ENCODE measurements at regions not wholly inside any gene's neighbourhood (a gene's known extent, or its start where the extent isn't known, plus 50 kb on each side); places are given as distances from the start of the nearest gene placed in this dataset.

DNA sequence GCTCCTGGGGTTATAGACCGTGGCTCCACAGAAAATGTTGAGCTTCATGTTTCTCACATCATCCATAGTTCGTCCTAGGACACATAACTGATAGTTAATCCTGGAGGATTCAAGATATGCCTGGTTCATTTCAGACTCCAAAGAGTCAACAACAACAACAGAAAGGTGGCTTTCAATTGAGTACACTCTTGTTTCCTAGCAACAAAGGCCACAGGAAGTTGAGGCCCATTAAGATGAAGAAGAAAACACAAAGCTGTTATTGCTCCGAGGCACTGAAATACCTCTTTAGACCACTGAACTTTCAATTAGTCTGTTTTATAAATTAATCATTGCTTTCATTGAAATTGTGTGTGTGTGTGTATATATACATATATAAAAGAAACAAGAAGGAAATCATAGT, 154.5 kb downstream of the YIPF5 start:
- TF ChIP-seq, protein P1, sequence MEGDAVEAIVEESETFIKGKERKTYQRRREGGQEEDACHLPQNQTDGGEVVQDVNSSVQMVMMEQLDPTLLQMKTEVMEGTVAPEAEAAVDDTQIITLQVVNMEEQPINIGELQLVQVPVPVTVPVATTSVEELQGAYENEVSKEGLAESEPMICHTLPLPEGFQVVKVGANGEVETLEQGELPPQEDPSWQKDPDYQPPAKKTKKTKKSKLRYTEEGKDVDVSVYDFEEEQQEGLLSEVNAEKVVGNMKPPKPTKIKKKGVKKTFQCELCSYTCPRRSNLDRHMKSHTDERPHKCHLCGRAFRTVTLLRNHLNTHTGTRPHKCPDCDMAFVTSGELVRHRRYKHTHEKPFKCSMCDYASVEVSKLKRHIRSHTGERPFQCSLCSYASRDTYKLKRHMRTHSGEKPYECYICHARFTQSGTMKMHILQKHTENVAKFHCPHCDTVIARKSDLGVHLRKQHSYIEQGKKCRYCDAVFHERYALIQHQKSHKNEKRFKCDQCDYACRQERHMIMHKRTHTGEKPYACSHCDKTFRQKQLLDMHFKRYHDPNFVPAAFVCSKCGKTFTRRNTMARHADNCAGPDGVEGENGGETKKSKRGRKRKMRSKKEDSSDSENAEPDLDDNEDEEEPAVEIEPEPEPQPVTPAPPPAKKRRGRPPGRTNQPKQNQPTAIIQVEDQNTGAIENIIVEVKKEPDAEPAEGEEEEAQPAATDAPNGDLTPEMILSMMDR (IDR thresholded peaks at IDR 0.05; ENCODE audit: extremely low read depth, missing control alignments), result no peak
- DNase-seq (ENCODE audit: low spot score), result no peak

DNA sequence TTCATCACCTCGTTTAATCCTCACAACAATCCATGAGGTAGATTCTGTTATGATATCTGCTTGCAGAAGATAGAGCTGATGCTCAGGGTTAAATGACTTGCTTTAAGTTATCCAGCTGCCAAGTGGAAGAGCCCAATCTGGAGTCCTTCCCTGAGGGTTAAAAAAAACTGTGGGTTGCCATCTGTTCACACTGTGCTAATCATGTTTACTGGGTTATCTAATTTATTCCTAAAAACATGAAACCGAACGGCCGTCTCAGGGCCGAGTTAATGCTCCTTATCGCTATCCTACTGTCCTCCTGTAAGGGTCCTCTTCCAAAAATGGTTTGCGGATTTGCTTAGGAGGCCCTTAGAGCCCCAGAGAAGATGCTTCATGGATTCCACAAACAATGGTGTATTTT, 153.3 kb downstream of the YIPF5 start:
- no peak for DNase-seq (ENCODE audit: low spot score)
- TF ChIP-seq, protein P1 (IDR thresholded peaks at IDR 0.05; ENCODE audit: extremely low read depth, missing control alignments), result no peak

DNA sequence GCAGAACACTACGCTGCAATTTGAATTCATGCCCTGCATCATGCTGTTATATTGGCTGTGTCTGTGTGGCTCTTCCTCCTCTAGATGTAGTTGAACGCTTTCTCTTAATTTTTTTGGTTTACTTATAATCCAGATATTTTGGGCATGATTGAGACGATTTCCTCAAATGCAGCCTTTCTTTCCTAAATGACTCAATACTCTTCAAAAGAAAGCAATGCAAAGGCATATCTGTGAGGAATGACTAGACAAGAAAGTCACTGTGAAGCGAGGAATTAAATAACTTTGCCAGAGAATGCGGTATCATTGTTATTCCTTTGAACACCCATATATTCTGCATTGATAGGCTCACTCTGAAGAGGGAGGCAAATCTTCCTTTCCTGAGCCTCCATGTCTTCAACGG, 152.8 kb downstream of the YIPF5 start:
- no peak for DNase-seq (ENCODE audit: low spot score)

DNA sequence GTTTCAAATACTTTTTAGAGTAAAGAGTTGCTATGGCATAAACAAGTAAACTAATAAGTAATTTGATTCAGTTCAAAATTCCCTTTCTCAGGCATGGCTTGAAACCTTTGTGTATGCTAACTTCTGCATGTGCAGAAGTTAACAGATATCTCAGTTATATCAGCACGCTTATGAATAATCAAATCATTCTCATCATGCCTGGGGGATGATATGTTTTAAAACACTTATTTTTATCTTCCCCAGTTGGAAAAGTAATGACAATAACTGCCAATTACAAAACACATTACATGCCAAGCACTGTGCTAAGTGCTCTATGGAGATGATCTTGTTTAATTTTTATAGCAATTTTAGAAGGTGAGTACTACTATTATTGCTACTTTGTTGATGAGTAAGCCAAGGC, 146.4 kb downstream of the YIPF5 start:
- no peak for DNase-seq (ENCODE audit: low spot score)
- TF ChIP-seq, protein P1 (IDR thresholded peaks at IDR 0.05; ENCODE audit: extremely low read depth, missing control alignments), result no peak

More for the DNA sequence above, 152.8 kb downstream of the YIPF5 start:
- TF ChIP-seq, protein P1 (IDR thresholded peaks at IDR 0.05; ENCODE audit: extremely low read depth, missing control alignments), result no peak

DNA sequence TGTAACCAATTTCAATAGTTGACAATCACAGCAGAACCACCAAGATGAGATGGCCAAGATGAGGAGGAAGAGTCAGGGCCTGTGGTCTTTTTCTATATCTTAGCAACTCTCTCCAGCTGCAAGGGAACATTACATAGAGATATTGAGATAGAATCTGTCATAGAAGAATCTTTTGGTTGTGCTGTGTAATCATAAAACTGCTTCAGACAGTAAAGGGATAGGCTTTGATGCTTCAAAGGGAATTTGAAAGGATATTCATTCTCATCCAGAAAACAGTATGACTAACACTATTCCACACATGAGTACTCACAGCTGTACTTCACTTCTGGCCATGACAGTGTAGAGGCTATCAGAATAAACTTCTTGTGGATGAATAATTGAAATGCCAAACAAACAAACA, 145.9 kb downstream of the YIPF5 start:
- TF ChIP-seq, protein P1 (IDR thresholded peaks at IDR 0.05; ENCODE audit: extremely low read depth, missing control alignments), result no peak
- no peak for DNase-seq (ENCODE audit: low spot score)

DNA sequence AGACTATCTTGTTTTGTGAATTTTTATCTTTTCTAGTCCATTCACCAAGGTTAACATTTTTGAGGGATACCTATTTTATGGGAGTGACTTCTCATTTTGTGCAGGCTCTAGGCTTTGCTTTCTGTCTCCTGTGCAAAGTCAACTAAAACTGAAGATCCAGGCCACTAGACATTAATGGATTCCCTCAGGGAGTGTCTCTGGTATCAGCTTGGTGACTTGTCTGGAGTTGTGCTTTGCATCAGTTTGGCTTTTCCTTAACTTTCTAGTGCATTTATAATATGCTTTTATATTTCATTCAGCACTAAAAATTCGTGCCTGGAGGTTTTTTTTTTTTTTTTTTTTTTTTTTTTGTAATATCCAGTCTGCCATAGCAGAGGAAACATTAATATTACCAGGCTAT, 144.2 kb downstream of the YIPF5 start:
- TF ChIP-seq, protein P1 (IDR thresholded peaks at IDR 0.05; ENCODE audit: extremely low read depth, missing control alignments), result no peak
- no peak for DNase-seq (ENCODE audit: low spot score)

DNA sequence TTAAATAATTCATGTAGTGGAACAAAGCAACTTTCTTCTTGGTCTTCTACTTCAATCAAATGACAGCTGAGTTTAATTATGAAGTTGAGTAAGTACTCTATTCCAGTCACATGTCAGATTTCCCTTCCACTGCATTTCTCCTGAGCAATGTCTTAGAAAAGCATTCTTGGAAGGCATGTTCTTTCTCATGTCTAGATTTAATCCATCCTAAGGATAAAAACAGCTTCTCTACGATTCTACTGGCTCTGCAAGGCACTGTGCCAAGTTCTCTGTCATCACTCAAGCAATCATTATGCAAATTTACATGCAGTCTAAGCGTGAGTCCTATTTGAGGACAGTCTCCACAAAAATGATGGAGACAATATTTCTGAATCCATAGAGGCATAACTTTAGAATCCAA, 142.4 kb downstream of the YIPF5 start:
- TF ChIP-seq, protein P1 (IDR thresholded peaks at IDR 0.05; ENCODE audit: extremely low read depth, missing control alignments), result no peak
- DNase-seq (ENCODE audit: low spot score), result no peak

Data from GM20000 (cell line).